Small intestine (tissue), 7 donors: ENCODE measurements at regions not wholly inside any gene's neighbourhood (a gene's known extent, or its start where the extent isn't known, plus 50 kb on each side); places are given as distances from the start of the nearest gene placed in this dataset.

Experiments
- DNase-seq, 2 donors: peaks; one replicate each; pipeline versions ENCODE4 v3.0.0 to v3.0.0-alpha.2; 2013
- FAIRE-seq: peaks from 2 replicates; lab custom pipeline; 2012; peaks lifted over from hg19 to GRCh38; lab: Jason Lieb, UNC
- H3K27ac ChIP-seq, 3 donors: one replicate each; pipeline ENCODE4 v1.5.1; 2013; ENCODE audit warnings: low read length in 2 of 3, mild to moderate bottlenecking in 2 of 3, control low read depth in 1 of 3, inconsistent platforms in 1 of 3, low read depth in 1 of 3, moderate library complexity in 1 of 3
- H3K27me3 ChIP-seq, 3 donors: one replicate each; pipeline ENCODE4 v1.6.1; 2013; ENCODE audit warnings: low read length in 3 of 3, inconsistent platforms in 1 of 3; ENCODE audit not compliant: control insufficient read depth in 3 of 3, insufficient read depth in 3 of 3
- H3K36me3 ChIP-seq, 3 donors: one replicate each; pipeline ENCODE4 v1.6.1; 2013; ENCODE audit warnings: low read length in 3 of 3, inconsistent platforms in 1 of 3, low read depth in 1 of 3, mild to moderate bottlenecking in 1 of 3, moderate library complexity in 1 of 3; ENCODE audit not compliant: control insufficient read depth in 3 of 3, insufficient read depth in 2 of 3
- H3K4me1 ChIP-seq, 3 donors: one replicate each; pipeline ENCODE4 v1.6.1; 2013; ENCODE audit warnings: low read length in 2 of 3, inconsistent platforms in 1 of 3, low read depth in 1 of 3, mild to moderate bottlenecking in 1 of 3, moderate library complexity in 1 of 3; ENCODE audit not compliant: control insufficient read depth in 3 of 3, insufficient read depth in 2 of 3
- H3K4me3 ChIP-seq, 3 donors: one replicate each; pipeline ENCODE4 v1.5.1; 2013; ENCODE audit warnings: low read length in 3 of 3, control low read depth in 1 of 3, inconsistent platforms in 1 of 3, low read depth in 1 of 3, mild to moderate bottlenecking in 1 of 3, moderate library complexity in 1 of 3
- H3K9me3 ChIP-seq, 2 donors: one replicate each; pipeline ENCODE4 v1.6.1; 2013; ENCODE audit warnings: low read depth in 1 of 2, low read length in 1 of 2; ENCODE audit not compliant: control insufficient read depth in 2 of 2, insufficient read depth in 1 of 2
- WGBS, 3 donors: extraction: QIAGEN DNeasy Blood & Tissue Kit; methylation state at CpG; one replicate each; pipeline ENCODE4 v1.1.7; 2013; 5-methylcytosine and 5-hydroxymethylcytosine counted together
- donor health status: healthy with polysubstance abuse.
- donor health status: control.
- donor health status: control.
- donor health status: Bipolar disorder and iron deficiency.
- donor health status: healthy.

DNA sequence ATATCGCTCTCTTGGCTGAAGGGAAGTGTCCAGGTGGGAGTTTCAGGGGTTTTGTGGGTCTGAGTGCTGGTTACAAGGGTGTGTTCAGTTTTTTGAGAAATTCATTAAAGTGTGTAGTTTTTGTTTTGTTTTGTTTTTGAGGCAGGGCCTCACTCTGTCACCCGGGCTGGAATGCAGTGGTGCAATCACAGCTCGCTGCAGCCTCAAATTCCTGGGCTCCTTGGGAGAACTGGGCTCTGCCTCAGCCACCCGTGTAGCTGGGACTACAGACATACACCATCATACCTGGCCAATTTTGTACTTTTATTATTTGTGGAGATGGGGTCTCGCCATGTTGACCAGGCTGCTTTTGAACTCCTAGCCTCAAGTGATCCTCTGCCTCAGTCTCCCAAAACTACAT, 51.2 kb upstream of the RALGAPA2 start:
- DNase-seq (no peak), FAIRE-seq (no peak)
- 85 to 94% (median 85%) methylated on average over 5 of the region's 5 CpGs for WGBS, 3 donors
- Histone ChIP-seq H3K4me3 (no peak overlapping the region), H3K27me3 (no peaks in the 10 kb centered on the region), H3K4me1 (peaks cover 0 to 4% (median 2%) of the 10 kb centered on the region in 3 donors), H3K36me3 (no peaks in the 10 kb centered on the region), H3K27ac (no peak overlapping the region), H3K9me3 (peaks cover 0 to 7% of the 10 kb centered on the region in 2 donors)
